Activated CD4-positive, alpha-beta memory T cell treated with anti-CD3 and anti-CD28 coated beads for 36 hours (primary cell): ENCODE measurements at regions not wholly inside any gene's neighbourhood (a gene's known extent, or its start where the extent isn't known, plus 50 kb on each side); places are given as distances from the start of the nearest gene placed in this dataset.

ENCODE experiments used
- CTCF ChIA-PET: fragments of 350-600 bp; sonication (Branson Sonifier 250); formaldehyde crosslinking; loops from one replicate; lab custom pipeline; 2021; ENCODE audit warnings: antibody characterized with exemption, inconsistent platforms; lab: Charles Lee
- POLR2A ChIA-PET: fragments of 350-600 bp; sonication (Branson Sonifier 250); formaldehyde crosslinking; loops from one replicate; lab custom pipeline; 2021; ENCODE audit warnings: antibody characterized with exemption; lab: Charles Lee
- DNase-seq: peaks from one replicate; pipeline ENCODE4 v3.0.0-alpha.2; 2020
- H3K27ac Mint-ChIP-seq: one replicate; pipeline ENCODE4 v1.8.0; 2021; ENCODE audit warnings: mixed read lengths
- H3K27me3 Mint-ChIP-seq: one replicate; pipeline ENCODE4 v1.8.0; 2021; ENCODE audit warnings: mixed read lengths
- H3K36me3 Mint-ChIP-seq: one replicate; pipeline ENCODE4 v1.8.0; 2021; ENCODE audit warnings: mixed read lengths
- H3K4me1 Mint-ChIP-seq: one replicate; pipeline ENCODE4 v1.8.0; 2021; ENCODE audit warnings: low read depth, mixed read lengths
- H3K4me3 Mint-ChIP-seq: one replicate; pipeline ENCODE4 v1.8.0; 2021; ENCODE audit warnings: mild to moderate bottlenecking, mixed read lengths
- H3K9me3 Mint-ChIP-seq: one replicate; pipeline ENCODE4 v1.8.0; 2021; ENCODE audit warnings: mixed read lengths
- intact Hi-C: fragments of 100-400 bp; cut with micrococcal nuclease; formaldehyde crosslinking; loops from one replicate; pipeline ENCODE4 v1.15.1; 2023

DNA sequence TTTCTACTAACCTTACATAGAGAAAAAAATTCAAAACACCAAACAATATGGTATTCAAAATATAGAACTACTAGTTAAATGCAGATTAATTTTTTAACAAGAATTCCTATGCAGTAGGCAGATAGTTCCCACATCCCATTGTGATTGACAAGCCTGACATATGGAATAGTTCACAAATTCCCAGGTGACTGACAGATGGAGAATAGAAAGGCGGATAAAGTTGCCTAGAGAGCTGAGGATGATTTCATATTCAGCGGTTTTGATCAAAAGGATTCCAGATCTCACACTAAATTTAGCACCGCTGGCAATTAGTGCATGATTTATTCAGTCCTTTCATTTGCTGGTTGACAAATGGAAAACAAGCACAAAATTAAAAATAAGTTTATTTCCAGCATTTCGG is 733.7 kb upstream of the POU3F3 start:
- no peaks in the 10 kb centered on the region for H3K4me1 Mint-ChIP-seq
- H3K4me3 Mint-ChIP-seq = no peak overlapping the region
- POLR2A ChIA-PET = no interaction called here
- no peak for DNase-seq
- intact Hi-C loops = no loop called here
- CTCF ChIA-PET = no interaction called here
- H3K36me3 Mint-ChIP-seq = no peaks in the 10 kb centered on the region
- no peak overlapping the region for H3K27ac Mint-ChIP-seq
- H3K27me3 Mint-ChIP-seq = no peaks in the 10 kb centered on the region
- H3K9me3 Mint-ChIP-seq = peaks cover 3% of the 10 kb centered on the region

DNA sequence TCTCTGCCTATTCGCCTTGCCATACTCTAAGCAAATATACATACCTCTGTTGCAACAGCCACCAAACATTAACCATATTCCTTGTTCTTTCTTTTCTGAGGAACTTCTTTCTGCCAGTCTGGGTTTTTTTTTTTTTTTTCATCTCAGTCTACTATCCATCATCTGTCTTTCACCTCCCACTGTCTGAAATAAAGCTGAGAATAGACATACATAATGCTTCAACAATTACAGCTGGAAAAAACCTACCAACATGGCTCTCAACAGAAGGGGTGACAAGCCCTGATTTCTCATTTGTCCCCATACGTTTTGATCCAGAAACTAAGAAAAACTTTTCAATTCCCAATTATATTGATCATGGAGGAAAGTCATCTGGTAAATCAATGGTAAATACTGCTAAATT is 728.8 kb upstream of the POU3F3 start:
- H3K27me3 Mint-ChIP-seq = no peaks in the 10 kb centered on the region
- ChIA-PET CTCF (no interaction called here), POLR2A (no interaction called here)
- intact Hi-C loops = no loop called here
- H3K4me3 Mint-ChIP-seq = no peak overlapping the region
- H3K9me3 Mint-ChIP-seq = peaks cover 3% of the 10 kb centered on the region
- no peak for DNase-seq
- H3K4me1 Mint-ChIP-seq = no peaks in the 10 kb centered on the region
- H3K27ac Mint-ChIP-seq = no peak overlapping the region
- no peaks in the 10 kb centered on the region for H3K36me3 Mint-ChIP-seq

DNA sequence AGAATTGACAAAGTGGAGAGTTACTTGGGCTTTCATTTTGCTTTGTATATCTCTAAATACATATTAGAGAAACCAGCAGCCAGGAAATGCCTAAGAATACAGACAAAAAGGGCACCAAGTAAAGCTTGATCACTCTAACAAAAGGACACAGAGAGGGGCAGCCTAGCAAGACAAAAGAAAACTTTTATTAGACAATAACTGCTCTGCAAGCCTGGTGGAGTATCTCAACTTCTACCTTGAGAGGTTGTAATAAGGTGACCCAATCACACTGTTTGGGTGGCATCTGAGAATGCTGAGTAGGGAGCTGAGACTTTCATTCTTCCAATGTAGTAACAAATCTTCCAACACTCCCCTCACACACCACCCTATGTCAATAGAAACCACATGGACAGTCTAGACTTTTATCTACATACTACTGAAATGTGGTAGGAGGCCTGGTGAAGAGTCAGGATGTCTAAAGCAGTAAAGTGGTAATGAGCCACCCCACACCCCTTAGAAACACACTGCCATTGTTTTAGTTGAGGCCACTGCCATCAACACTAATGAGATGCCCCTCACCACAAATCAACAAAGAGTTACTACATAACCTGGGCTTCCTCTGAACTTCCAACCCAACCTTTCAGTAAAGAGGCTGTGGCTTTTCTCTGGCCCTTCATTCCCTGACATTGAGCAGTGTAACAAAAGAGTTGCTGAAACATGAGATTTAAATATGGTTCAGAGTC is 726.7 kb upstream of the POU3F3 start:
- CTCF ChIA-PET = no interaction called here
- no peak for DNase-seq
- H3K27ac Mint-ChIP-seq = no peak overlapping the region
- no peaks in the 10 kb centered on the region for H3K27me3 Mint-ChIP-seq
- H3K4me3 Mint-ChIP-seq = no peak overlapping the region
- POLR2A ChIA-PET = no interaction called here
- peaks cover 3% of the 10 kb centered on the region for H3K9me3 Mint-ChIP-seq
- intact Hi-C loops = no loop called here
- no peaks in the 10 kb centered on the region for H3K36me3 Mint-ChIP-seq
- H3K4me1 Mint-ChIP-seq = no peaks in the 10 kb centered on the region

DNA sequence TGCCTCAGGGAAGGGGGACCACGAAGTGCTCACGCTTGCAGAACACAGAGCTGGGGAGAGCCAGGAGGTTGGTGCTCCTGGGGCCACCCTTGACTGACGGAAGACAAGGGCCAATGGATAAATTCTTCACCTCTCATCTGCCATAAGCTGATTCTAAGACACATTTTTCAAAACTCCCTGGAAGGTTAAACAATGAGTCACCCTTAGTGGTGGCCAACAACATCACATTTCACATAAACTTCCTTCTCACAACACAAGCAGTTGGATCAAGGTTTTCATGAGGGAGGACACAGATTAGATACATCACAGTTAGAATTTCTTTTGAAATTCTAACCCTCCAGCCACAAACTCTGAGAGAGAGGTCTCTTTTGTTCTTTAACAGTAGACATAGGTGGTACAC is 713.6 kb upstream of the POU3F3 start:
- intact Hi-C loops = no loop called here
- H3K9me3 Mint-ChIP-seq = peaks cover 15% of the 10 kb centered on the region
- no peaks in the 10 kb centered on the region for H3K27me3 Mint-ChIP-seq
- no peaks in the 10 kb centered on the region for H3K4me1 Mint-ChIP-seq
- DNase-seq = no peak
- no peaks in the 10 kb centered on the region for H3K36me3 Mint-ChIP-seq
- no peak overlapping the region for H3K4me3 Mint-ChIP-seq
- POLR2A ChIA-PET = no interaction called here
- CTCF ChIA-PET = no interaction called here
- H3K27ac Mint-ChIP-seq = no peak overlapping the region

DNA sequence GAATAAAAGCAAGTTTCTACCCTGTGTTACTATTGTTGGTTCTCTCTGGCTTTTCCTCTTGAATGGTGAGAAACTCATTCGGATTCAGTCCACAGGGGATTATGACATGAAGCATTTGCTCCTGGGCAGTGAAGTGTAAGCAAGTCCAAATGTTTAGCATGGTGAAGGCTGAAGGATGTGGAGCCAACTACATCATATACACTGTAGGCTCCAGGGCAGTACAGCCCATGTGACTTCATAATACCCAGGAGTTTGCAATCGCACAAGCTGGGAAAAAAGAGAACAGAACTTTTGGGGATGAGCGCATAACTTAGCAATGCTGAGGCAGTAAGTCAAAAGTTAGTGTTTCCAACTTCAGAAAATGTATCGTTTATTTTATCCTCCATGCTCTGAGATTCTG is 695.7 kb upstream of the POU3F3 start:
- ChIA-PET CTCF (no interaction called here), POLR2A (no interaction called here)
- Mint-ChIP-seq H3K27me3 (no peaks in the 10 kb centered on the region), H3K4me1 (no peaks in the 10 kb centered on the region), H3K4me3 (no peak overlapping the region), H3K27ac (no peak overlapping the region), H3K36me3 (no peaks in the 10 kb centered on the region), H3K9me3 (peaks cover 6% of the 10 kb centered on the region)
- DNase-seq = no peak
- intact Hi-C loops = no loop called here

DNA sequence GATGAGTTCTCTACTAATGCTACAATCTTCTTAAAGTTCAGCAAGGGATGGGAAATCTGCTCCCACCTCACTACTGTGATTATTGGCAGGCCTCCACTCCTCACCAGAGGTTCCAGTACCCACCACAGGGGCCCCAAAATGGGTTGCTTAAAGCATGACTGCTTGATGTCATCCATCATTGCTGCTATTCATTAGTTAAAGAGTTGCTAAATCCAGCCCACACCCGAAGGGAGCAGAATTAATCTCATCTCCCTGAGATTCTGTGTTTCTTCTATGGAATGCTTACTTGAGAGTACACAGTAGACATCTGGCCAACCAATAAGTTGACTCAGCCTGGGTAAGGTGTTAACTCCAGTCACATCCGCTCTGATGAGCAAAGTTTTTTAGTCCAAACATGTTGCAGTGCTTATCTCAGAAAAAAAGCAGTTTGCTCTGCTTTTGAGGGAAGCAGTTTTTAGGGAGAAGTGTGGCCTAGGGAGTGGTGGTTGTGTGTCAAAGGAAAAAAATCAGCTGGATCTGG is 690.2 kb upstream of the POU3F3 start:
- H3K9me3 Mint-ChIP-seq = peaks cover 3% of the 10 kb centered on the region
- ChIA-PET CTCF (no interaction called here), POLR2A (no interaction called here)
- H3K36me3 Mint-ChIP-seq = no peaks in the 10 kb centered on the region
- DNase-seq = no peak
- no peak overlapping the region for H3K4me3 Mint-ChIP-seq
- intact Hi-C loops = no loop called here
- H3K27me3 Mint-ChIP-seq = no peaks in the 10 kb centered on the region
- no peak overlapping the region for H3K27ac Mint-ChIP-seq
- H3K4me1 Mint-ChIP-seq = no peaks in the 10 kb centered on the region

DNA sequence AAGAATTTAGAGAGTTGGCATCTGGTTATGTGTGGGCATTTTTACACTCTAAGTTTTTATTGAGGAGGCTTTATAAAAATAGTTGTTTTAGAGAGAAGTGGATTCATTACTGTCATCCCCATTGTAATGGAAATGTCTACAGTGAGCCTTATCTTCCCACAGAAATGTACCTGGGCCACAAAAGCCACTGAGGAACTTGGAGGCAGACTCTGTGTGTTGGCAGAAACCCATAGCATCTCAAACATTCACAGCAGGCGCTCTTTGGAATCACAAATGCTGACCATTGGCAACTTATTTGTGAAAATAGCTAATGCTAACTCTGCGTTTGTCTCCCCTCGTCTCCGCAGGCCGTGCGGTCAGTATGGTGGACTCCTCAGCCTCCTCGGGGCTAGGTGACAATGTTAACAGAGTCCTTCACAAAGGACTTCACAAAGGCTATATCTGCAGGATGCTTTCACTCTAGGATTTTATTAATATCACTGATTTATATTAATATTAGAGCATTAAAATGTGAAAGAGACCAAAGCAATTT is 689.1 kb upstream of the POU3F3 start:
- H3K4me3 Mint-ChIP-seq = no peak overlapping the region
- intact Hi-C loops = no loop called here
- H3K4me1 Mint-ChIP-seq = no peaks in the 10 kb centered on the region
- no peak overlapping the region for H3K27ac Mint-ChIP-seq
- H3K36me3 Mint-ChIP-seq = no peaks in the 10 kb centered on the region
- ChIA-PET POLR2A (no interaction called here), CTCF (no interaction called here)
- no peak for DNase-seq
- peaks cover 3% of the 10 kb centered on the region for H3K9me3 Mint-ChIP-seq
- H3K27me3 Mint-ChIP-seq = no peaks in the 10 kb centered on the region

DNA sequence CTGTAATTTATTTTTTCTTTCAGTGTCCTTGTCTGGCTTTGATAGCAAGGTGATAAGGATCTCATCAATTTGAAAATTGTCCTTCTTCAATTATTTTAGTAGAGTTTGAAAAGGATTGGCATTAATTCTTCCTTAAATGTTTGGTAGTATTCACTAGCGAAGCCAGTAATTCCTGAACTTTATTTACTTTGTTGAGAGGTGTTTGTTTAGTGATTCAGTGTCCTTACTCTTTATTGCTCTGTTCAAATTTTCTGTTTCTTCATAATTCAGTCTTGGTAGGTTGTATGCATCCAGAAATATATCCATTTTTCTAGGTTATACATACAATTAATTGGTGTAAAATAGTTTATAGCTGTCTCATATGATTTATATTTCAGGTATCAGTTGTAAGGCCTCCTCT is 676.7 kb upstream of the POU3F3 start:
- Mint-ChIP-seq H3K4me3 (no peak overlapping the region), H3K27ac (no peak overlapping the region), H3K4me1 (no peaks in the 10 kb centered on the region), H3K27me3 (no peaks in the 10 kb centered on the region), H3K36me3 (no peaks in the 10 kb centered on the region), H3K9me3 (peaks cover 30% of the 10 kb centered on the region)
- ChIA-PET POLR2A (no interaction called here), CTCF (no interaction called here)
- intact Hi-C loops = no loop called here
- no peak for DNase-seq

DNA sequence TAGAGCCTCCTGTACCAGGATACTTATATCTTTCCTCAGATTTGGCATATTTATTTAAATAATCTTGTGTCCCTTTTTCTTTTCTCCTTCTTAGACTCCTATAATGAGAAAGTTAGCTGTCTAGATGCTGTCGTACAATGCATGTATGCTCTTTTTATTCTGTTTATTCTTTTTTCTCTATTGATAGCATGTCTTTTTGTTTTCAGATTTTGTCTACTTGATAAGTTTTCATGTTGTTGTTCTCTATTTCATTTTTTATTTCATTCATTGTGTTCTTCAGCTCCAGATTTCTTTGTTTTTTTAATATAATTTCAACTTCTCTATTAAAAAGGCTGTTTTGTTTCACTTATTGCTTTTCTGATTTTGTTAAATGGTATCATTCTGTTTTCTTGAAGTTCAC is 674.3 kb upstream of the POU3F3 start:
- Mint-ChIP-seq H3K4me3 (no peak overlapping the region), H3K27ac (no peak overlapping the region), H3K4me1 (no peaks in the 10 kb centered on the region), H3K36me3 (no peaks in the 10 kb centered on the region), H3K9me3 (peaks cover 40% of the 10 kb centered on the region), H3K27me3 (no peaks in the 10 kb centered on the region)
- CTCF ChIA-PET = no interaction called here
- intact Hi-C loops = no loop called here
- DNase-seq = no peak
- POLR2A ChIA-PET = no interaction called here

DNA sequence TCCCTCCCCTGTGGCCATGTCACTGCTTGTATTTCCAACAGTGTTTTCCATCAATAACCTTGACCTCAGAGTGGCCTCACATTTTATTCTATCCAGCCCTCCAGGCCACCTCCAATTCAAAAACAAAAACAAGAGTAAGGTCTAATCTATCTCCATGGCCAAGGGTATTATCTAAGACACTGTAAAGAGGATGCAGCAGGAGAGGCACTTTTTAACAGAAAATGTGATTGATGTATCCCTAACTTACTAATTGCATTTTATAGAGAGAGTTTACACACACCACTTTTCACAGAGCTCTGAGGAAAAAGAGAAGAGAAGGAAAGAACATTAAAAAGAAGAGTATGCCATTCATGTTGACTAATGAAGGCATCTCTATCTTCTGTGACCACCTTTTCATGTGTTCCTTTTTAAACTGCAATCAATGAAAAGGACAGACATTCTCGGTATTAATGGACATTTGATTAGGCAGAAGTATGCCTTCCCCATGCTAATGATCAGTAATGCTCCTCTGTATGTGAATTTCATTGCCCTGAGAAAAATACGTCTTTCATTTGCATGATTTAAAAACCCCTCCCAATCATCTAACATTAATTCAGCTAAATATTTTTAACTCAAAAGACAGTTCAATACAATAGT is 653.3 kb upstream of the POU3F3 start:
- intact Hi-C loops = no loop called here
- DNase-seq = no peak
- Mint-ChIP-seq H3K27me3 (no peaks in the 10 kb centered on the region), H3K4me1 (no peaks in the 10 kb centered on the region), H3K36me3 (no peaks in the 10 kb centered on the region), H3K27ac (no peak overlapping the region), H3K9me3 (peaks cover 2% of the 10 kb centered on the region), H3K4me3 (no peak overlapping the region)
- ChIA-PET POLR2A (no interaction called here), CTCF (no interaction called here)

DNA sequence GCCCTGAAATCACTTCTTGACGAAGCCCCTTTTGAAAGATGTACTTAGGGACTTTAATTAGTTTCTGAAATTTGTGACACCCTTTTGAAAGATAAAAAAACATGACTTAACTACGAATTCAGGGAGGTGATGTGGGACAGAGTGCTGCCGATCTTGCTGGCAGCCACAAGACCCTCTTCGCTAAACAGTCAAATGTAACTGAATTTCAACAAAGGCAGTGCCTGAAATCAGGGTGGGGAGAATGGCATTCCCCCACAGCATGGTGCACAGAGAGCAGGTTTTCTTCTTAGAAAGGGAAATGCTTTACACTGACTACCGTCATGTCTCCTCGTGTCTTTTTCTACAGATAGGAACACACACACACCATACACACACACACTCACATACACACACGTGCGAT is 640.2 kb upstream of the POU3F3 start:
- Mint-ChIP-seq H3K27ac (no peak overlapping the region), H3K9me3 (peaks cover 9% of the 10 kb centered on the region), H3K27me3 (no peaks in the 10 kb centered on the region), H3K36me3 (no peaks in the 10 kb centered on the region), H3K4me1 (no peaks in the 10 kb centered on the region), H3K4me3 (no peak overlapping the region)
- CTCF ChIA-PET = no interaction called here
- DNase-seq = no peak
- intact Hi-C loops = no loop called here
- POLR2A ChIA-PET = no interaction called here

DNA sequence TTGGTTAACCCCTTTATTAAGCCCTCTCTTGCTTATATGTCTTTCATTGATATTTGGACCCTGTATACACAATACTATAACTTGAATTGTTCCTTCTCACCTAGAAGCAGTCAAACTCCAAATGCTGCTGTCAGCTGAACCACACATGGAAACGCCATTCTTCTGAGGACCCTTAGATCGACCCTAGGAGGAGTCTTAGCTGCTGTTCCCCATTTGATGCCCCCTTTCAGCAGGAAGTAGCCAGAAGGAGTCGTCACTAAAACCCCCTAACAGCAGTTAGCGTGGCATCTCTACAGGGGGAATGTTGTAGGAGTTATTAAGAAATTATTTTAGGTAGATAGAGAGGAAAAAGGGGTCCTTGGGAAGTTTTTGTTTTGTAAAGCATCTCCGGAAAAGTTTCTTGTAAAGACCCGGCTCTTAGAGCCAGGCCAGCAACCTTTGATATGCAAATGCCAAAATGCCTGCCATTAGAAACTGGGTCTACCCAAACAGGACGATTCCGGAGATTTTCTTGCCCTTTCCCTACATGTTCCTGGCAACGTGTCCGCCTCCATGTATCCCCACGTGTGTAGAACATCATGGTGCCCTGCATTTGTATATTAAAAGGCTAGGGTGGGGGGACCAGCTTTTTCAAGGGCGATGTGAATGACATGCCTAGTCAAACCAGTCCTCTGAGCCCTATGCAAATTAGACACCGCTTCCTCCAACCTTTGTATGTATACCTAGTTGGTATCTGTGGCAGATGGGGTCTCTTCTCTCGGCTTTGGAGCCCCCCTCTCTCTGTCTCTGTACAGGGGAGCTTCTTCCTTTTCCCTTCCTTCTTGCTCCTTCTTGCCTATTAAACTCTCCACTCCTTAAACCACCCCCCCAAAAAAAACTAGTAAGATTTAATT is 638.4 kb upstream of the POU3F3 start:
- Mint-ChIP-seq H3K27ac (no peak overlapping the region), H3K36me3 (no peaks in the 10 kb centered on the region), H3K4me3 (no peak overlapping the region), H3K9me3 (peaks cover 12% of the 10 kb centered on the region), H3K4me1 (no peaks in the 10 kb centered on the region), H3K27me3 (no peaks in the 10 kb centered on the region)
- ChIA-PET CTCF (no interaction called here), POLR2A (no interaction called here)
- DNase-seq = no peak
- intact Hi-C loops = no loop called here
